Trophoblast cell (in vitro differentiated cells and primary cell): ENCODE measurements at regions not wholly inside any gene's neighbourhood (a gene's known extent, or its start where the extent isn't known, plus 50 kb on each side); places are given as distances from the start of the nearest gene placed in this dataset.

Experiments used
- DNase-seq, 2 donors: peaks; one replicate each; pipeline ENCODE4 v3.0.0-alpha.2; 2016
- H2AFZ ChIP-seq: 2 replicates; pipeline ENCODE4 v1.6.1; 2013; ENCODE audit warnings: low read length, moderate library complexity, mild to moderate bottlenecking; ENCODE audit not compliant: insufficient read depth, poor library complexity
- H2AK5ac ChIP-seq: 2 replicates; pipeline ENCODE4 v1.6.1; 2013; ENCODE audit warnings: mild to moderate bottlenecking, low read length
- H2BK120ac ChIP-seq: 2 replicates; pipeline ENCODE4 v1.6.1; 2013; ENCODE audit warnings: low read length, mild to moderate bottlenecking, moderate library complexity; ENCODE audit not compliant: insufficient read depth, poor library complexity
- H2BK12ac ChIP-seq: 2 replicates; pipeline ENCODE4 v1.6.1; 2013; ENCODE audit warnings: mild to moderate bottlenecking, low read length, moderate library complexity
- H2BK5ac ChIP-seq: 2 replicates; pipeline ENCODE4 v1.6.1; 2013; ENCODE audit warnings: low read length, low read depth, moderate library complexity, mild to moderate bottlenecking; ENCODE audit not compliant: poor library complexity
- H3K14ac ChIP-seq: 2 replicates; pipeline ENCODE4 v1.6.1; 2013; ENCODE audit warnings: mild to moderate bottlenecking, low read length
- H3K18ac ChIP-seq: 2 replicates; pipeline ENCODE4 v1.6.1; 2013; ENCODE audit warnings: mild to moderate bottlenecking, low read length
- H3K23ac ChIP-seq: 2 replicates; pipeline ENCODE4 v1.6.1; 2013; ENCODE audit warnings: low read length
- H3K27ac ChIP-seq: 2 replicates; pipeline ENCODE4 v1.5.1; 2013; ENCODE audit warnings: low read depth, mild to moderate bottlenecking, inconsistent platforms, low read length, moderate library complexity
- H3K27me3 ChIP-seq: 2 replicates; pipeline ENCODE4 v1.6.1; 2013; ENCODE audit warnings: inconsistent platforms, mild to moderate bottlenecking, low read length, moderate library complexity; ENCODE audit not compliant: insufficient read depth
- H3K36me3 ChIP-seq, 2 experiments: 1 replicate in 1 of 2; 2 replicates in 1 of 2; pipeline ENCODE4 v1.6.1; 2013; ENCODE audit warnings: low read length in 2 of 2, mild to moderate bottlenecking in 2 of 2, moderate library complexity in 1 of 2; ENCODE audit not compliant: insufficient read depth in 2 of 2, control insufficient read depth in 1 of 2
- H3K4ac ChIP-seq: 2 replicates; pipeline ENCODE4 v1.6.1; 2013; ENCODE audit warnings: low read depth, mild to moderate bottlenecking, low read length, moderate library complexity
- H3K4me1 ChIP-seq, 2 experiments: 1 replicate in 1 of 2; 2 replicates in 1 of 2; pipeline ENCODE4 v1.6.1; 2013; ENCODE audit warnings: low read length in 2 of 2, mild to moderate bottlenecking in 2 of 2, moderate library complexity in 1 of 2; ENCODE audit not compliant: insufficient read depth in 2 of 2, control insufficient read depth in 1 of 2
- H3K4me2 ChIP-seq: 2 replicates; pipeline ENCODE4 v1.6.1; 2013; ENCODE audit warnings: inconsistent platforms, mild to moderate bottlenecking, low read length, moderate library complexity
- H3K4me3 ChIP-seq: 2 replicates; pipeline ENCODE4 v1.5.1; 2013; ENCODE audit warnings: mild to moderate bottlenecking, low read depth, low read length, inconsistent platforms
- H3K79me1 ChIP-seq: one replicate; pipeline ENCODE4 v1.6.1; 2013; ENCODE audit warnings: low read length
- H3K79me2 ChIP-seq: 2 replicates; pipeline ENCODE4 v1.6.1; 2013; ENCODE audit warnings: low read length, mild to moderate bottlenecking; ENCODE audit not compliant: control insufficient read depth, insufficient read depth, poor library complexity
- H3K9ac ChIP-seq: 2 replicates; pipeline ENCODE4 v1.6.1; 2013; ENCODE audit warnings: mild to moderate bottlenecking, low read length
- H3K9me3 ChIP-seq: 2 replicates; pipeline ENCODE4 v1.6.1; 2013; ENCODE audit warnings: low read depth, mild to moderate bottlenecking, control low read depth, inconsistent platforms, low read length; ENCODE audit not compliant: insufficient read depth
- H4K12ac ChIP-seq: 2 replicates; pipeline ENCODE4 v1.6.1; 2013; ENCODE audit warnings: low read depth, mild to moderate bottlenecking, low read length, moderate library complexity
- H4K8ac ChIP-seq: 2 replicates; pipeline ENCODE4 v1.6.1; 2013; ENCODE audit warnings: low read depth, mild to moderate bottlenecking, low read length, moderate library complexity
- H4K91ac ChIP-seq: one replicate; pipeline ENCODE4 v1.6.1; 2013; ENCODE audit warnings: low read depth, mild to moderate bottlenecking, low read length, moderate library complexity
- WGBS: extraction: QIAGEN DNeasy Blood & Tissue Kit; methylation state at CpG from one replicate; pipeline ENCODE4 v1.1.7; 2013; ENCODE audit warnings: missing lambda C conversion rate; ENCODE audit not compliant: insufficient read length, insufficient coverage; ENCODE audit errors: extremely low coverage; 5-methylcytosine and 5-hydroxymethylcytosine counted together

GRCh38 chr10:44167752-44168151 is 217.1 kb downstream of the CXCL12 start:
- no peak overlapping the region for H3K27ac ChIP-seq
- no CpG with 5 or more reads among the region's 6 CpGs for WGBS
- no peaks in the 10 kb centered on the region for H3K36me3 ChIP-seq
- no peak overlapping the region for H3K4ac ChIP-seq
- no peak overlapping the region for H2BK120ac ChIP-seq
- H3K14ac ChIP-seq = no peak overlapping the region
- H3K9ac ChIP-seq = no peak overlapping the region
- no peaks in the 10 kb centered on the region for H3K9me3 ChIP-seq
- no peak overlapping the region for H2AK5ac ChIP-seq
- no peak overlapping the region for H2AFZ ChIP-seq
- no peak overlapping the region for H3K18ac ChIP-seq
- H2BK12ac ChIP-seq = no peak overlapping the region
- no peaks in the 10 kb centered on the region for H3K79me1 ChIP-seq
- no peaks in the 10 kb centered on the region for H3K27me3 ChIP-seq
- H4K91ac ChIP-seq = no peak overlapping the region
- no peak for DNase-seq
- H3K23ac ChIP-seq = no peak overlapping the region
- H4K12ac ChIP-seq = no peak overlapping the region
- no peak overlapping the region for H2BK5ac ChIP-seq
- H4K8ac ChIP-seq = no peak overlapping the region
- H3K4me1 ChIP-seq = peaks cover 0 to 2% of the 10 kb centered on the region in 2 experiments
- H3K79me2 ChIP-seq = no peaks in the 10 kb centered on the region
- H3K4me2 ChIP-seq = no peak overlapping the region
- no peak overlapping the region for H3K4me3 ChIP-seq

- Histone ChIP-seq H3K14ac (no peak overlapping the region), H3K23ac (no peak overlapping the region), H3K27me3 (no peaks in the 10 kb centered on the region), H4K12ac (no peak overlapping the region), H4K8ac (no peak overlapping the region), H3K4ac (no peak overlapping the region), H3K4me3 (no peak overlapping the region), H3K27ac (no peak overlapping the region), H2BK5ac (no peak overlapping the region), H3K79me1 (no peaks in the 10 kb centered on the region), H3K4me2 (no peak overlapping the region), H4K91ac (no peak overlapping the region), H2AFZ (no peak overlapping the region), H3K9ac (no peak overlapping the region), H3K9me3 (no peaks in the 10 kb centered on the region), H3K79me2 (no peaks in the 10 kb centered on the region), H3K4me1 (peaks cover 0 to 2% of the 10 kb centered on the region in 2 experiments), H2AK5ac (no peak overlapping the region), H3K36me3 (no peaks in the 10 kb centered on the region), H2BK12ac (no peak overlapping the region), H2BK120ac (no peak overlapping the region), H3K18ac (no peak overlapping the region)
- no peak for DNase-seq
- WGBS = no CpG with 5 or more reads among the region's 1 CpG
Measured at GRCh38 chr10:44166441-44166840, 218.5 kb downstream of the CXCL12 start.

GRCh38 chr10:44164251-44164956 is 220.5 kb downstream of the CXCL12 start:
- no peak overlapping the region for H3K9ac ChIP-seq
- H3K36me3 ChIP-seq = no peaks in the 10 kb centered on the region
- H3K27me3 ChIP-seq = no peaks in the 10 kb centered on the region
- no peak overlapping the region for H4K12ac ChIP-seq
- H3K9me3 ChIP-seq = no peaks in the 10 kb centered on the region
- H3K18ac ChIP-seq = no peak overlapping the region
- H2BK5ac ChIP-seq = no peak overlapping the region
- no peak overlapping the region for H2BK12ac ChIP-seq
- H3K4me1 ChIP-seq = peaks cover 0 to 2% of the 10 kb centered on the region in 2 experiments
- H3K4me2 ChIP-seq = no peak overlapping the region
- H3K14ac ChIP-seq = no peak overlapping the region
- no CpG with 5 or more reads among the region's 3 CpGs for WGBS
- no peaks in the 10 kb centered on the region for H3K79me2 ChIP-seq
- H3K27ac ChIP-seq = no peak overlapping the region
- H3K4me3 ChIP-seq = no peak overlapping the region
- no peaks in the 10 kb centered on the region for H3K79me1 ChIP-seq
- no peak for DNase-seq
- H2AFZ ChIP-seq = no peak overlapping the region
- H4K91ac ChIP-seq = no peak overlapping the region
- no peak overlapping the region for H2BK120ac ChIP-seq
- no peak overlapping the region for H3K23ac ChIP-seq
- H2AK5ac ChIP-seq = no peak overlapping the region
- no peak overlapping the region for H4K8ac ChIP-seq
- H3K4ac ChIP-seq = no peak overlapping the region

- Histone ChIP-seq H3K79me1 (no peaks in the 10 kb centered on the region), H3K4me1 (no peaks in the 10 kb centered on the region), H4K91ac (no peak overlapping the region), H3K4me2 (no peak overlapping the region), H3K18ac (no peak overlapping the region), H4K8ac (no peak overlapping the region), H2AFZ (no peak overlapping the region), H3K23ac (no peak overlapping the region), H3K27me3 (no peaks in the 10 kb centered on the region), H4K12ac (no peak overlapping the region), H3K27ac (no peak overlapping the region), H3K9me3 (no peaks in the 10 kb centered on the region), H2BK120ac (no peak overlapping the region), H3K79me2 (no peaks in the 10 kb centered on the region), H2BK5ac (no peak overlapping the region), H3K4ac (no peak overlapping the region), H2AK5ac (no peak overlapping the region), H3K9ac (no peak overlapping the region), H3K14ac (no peak overlapping the region), H3K4me3 (no peak overlapping the region), H3K36me3 (no peaks in the 10 kb centered on the region), H2BK12ac (no peak overlapping the region)
- no peak for DNase-seq
Measured at GRCh38 chr10:44161184-44161583, 223.7 kb downstream of the CXCL12 start.
